HCT116 (cell line): ENCODE measurements at regions not wholly inside any gene's neighbourhood (a gene's known extent, or its start where the extent isn't known, plus 50 kb on each side); places are given as distances from the start of the nearest gene placed in this dataset.

Source experiments
- ATAC-seq: fragments of 200-7000 bp; cut with Tn5 transposase; 2 replicates; pipeline ENCODE4 v1.9.1; 2020; ENCODE audit warnings: mild to moderate bottlenecking, moderate library complexity
- BruUV-seq: library from RNA; stranded (reverse); fragments of 400-500 nt; replicated peaks from 2 replicates; lab custom pipeline; 2021; lab: Mats Ljungman, UMichigan
- CTCF ChIA-PET: fragments of 300-600 bp; sonication (Branson Sonifier 250); formaldehyde crosslinking; loops from one replicate; lab custom pipeline; 2021; ENCODE audit warnings: antibody characterized with exemption; lab: Charles Lee
- POLR2A ChIA-PET: fragments of 300-600, 350-600 bp; sonication (Branson Sonifier 250); formaldehyde crosslinking; loops from one replicate; lab custom pipeline; 2021; ENCODE audit warnings: antibody characterized with exemption; lab: Charles Lee
- RAD21 ChIA-PET, 2 experiments: fragments of 300-600 bp; sonication (Branson Sonifier 250); formaldehyde crosslinking; loops; one replicate each; lab custom pipeline; 2023; ENCODE audit warnings: low total read pairs in 2 of 2; ENCODE audit not compliant: uncharacterized antibody in 2 of 2, unreplicated experiment in 2 of 2, low non-redundant PET in 1 of 2; lab: Charles Lee
- DNase-seq: peaks from one replicate; pipeline ENCODE4 v3.0.0-alpha.2; 2010; ENCODE audit warnings: low read depth, low spot score
- H2AFZ ChIP-seq: fragments of 200-600 bp; shearing (Covaris generic), sonication (generic); 2 replicates; pipeline ENCODE4 v1.6.1; 2017; ENCODE audit warnings: low read depth, mixed run types, mixed read lengths, antibody characterized with exemption, low read length; ENCODE audit not compliant: poor library complexity, severe bottlenecking
- H3K27ac ChIP-seq: 2 replicates; pipeline ENCODE4 v1.5.1; 2012; ENCODE audit warnings: low read depth, low read length
- H3K27me3 ChIP-seq: fragments of 200-600 bp; sonication (generic); 2 replicates; pipeline ENCODE4 v1.6.1; 2016; ENCODE audit warnings: mixed run types, low read length, mixed read lengths; ENCODE audit not compliant: insufficient read depth
- H3K36me3 ChIP-seq, 2 experiments: fragments of 200-500 bp in 1 of 2; fragments of 200-600 bp in 1 of 2; sonication (Bioruptor generic) in 1 of 2; sonication (generic) in 1 of 2; 2 replicates each; pipeline versions ENCODE4 v1.5.1 to v1.6.1; 2014 to 2016; ENCODE audit warnings: low read length in 2 of 2, inconsistent platforms in 1 of 2, mixed read lengths in 1 of 2, mixed run types in 1 of 2; ENCODE audit not compliant: insufficient read depth in 2 of 2, control insufficient read depth in 1 of 2
- H3K4me1 ChIP-seq, 2 experiments: fragments of 200-600 bp in 1 of 2; sonication (generic) in 1 of 2; 2 replicates each; pipeline versions ENCODE4 v1.5.1 to v1.6.1; 2012 to 2017; ENCODE audit warnings: low read length in 2 of 2, inconsistent platforms in 1 of 2, mild to moderate bottlenecking in 1 of 2, mixed read lengths in 1 of 2, mixed run types in 1 of 2, moderate library complexity in 1 of 2; ENCODE audit not compliant: insufficient read depth in 2 of 2, control insufficient read depth in 1 of 2
- H3K4me2 ChIP-seq: fragments of 200-600 bp; sonication (generic); 2 replicates; pipeline ENCODE4 v1.6.1; 2017; ENCODE audit warnings: mixed run types, low read length, mixed read lengths
- H3K4me3 ChIP-seq, 2 experiments: fragments of 200-600 bp in 1 of 2; sonication (generic) in 1 of 2; replicated peaks in 1 of 2; 2 replicates each; pipeline ENCODE4 v1.5.1; 2011 to 2016; ENCODE audit warnings: low read length in 2 of 2, control low read depth in 1 of 2, low read depth in 1 of 2, mild to moderate bottlenecking in 1 of 2, mixed read lengths in 1 of 2, mixed run types in 1 of 2
- H3K79me2 ChIP-seq: fragments of 200-600 bp; sonication (generic); 2 replicates; pipeline ENCODE4 v1.6.1; 2017; ENCODE audit warnings: mild to moderate bottlenecking, mixed run types, low read length, moderate library complexity, mixed read lengths; ENCODE audit not compliant: insufficient read depth
- H3K9ac ChIP-seq: fragments of 200-600 bp; sonication (generic); 2 replicates; pipeline ENCODE4 v1.6.1; 2016; ENCODE audit warnings: low read length, mixed read lengths
- H3K9me2 ChIP-seq: fragments of 200-600 bp; sonication (generic), shearing (Covaris generic); 2 replicates; pipeline ENCODE4 v1.6.1; 2017; ENCODE audit warnings: mixed run types, mild to moderate bottlenecking, moderate library complexity; ENCODE audit not compliant: insufficient read depth
- H3K9me3 ChIP-seq, 2 experiments: fragments of 200-500 bp in 1 of 2; fragments of 200-600 bp in 1 of 2; sonication (Bioruptor generic) in 1 of 2; sonication (generic) in 1 of 2; 2 replicates each; pipeline ENCODE4 v1.6.1; 2014 to 2017; ENCODE audit warnings: low read length in 2 of 2, mixed read lengths in 2 of 2, inconsistent platforms in 1 of 2, low read depth in 1 of 2, mild to moderate bottlenecking in 1 of 2, mixed run types in 1 of 2, moderate library complexity in 1 of 2; ENCODE audit not compliant: control insufficient read depth in 1 of 2, insufficient read depth in 1 of 2
- H4K20me1 ChIP-seq: fragments of 200-600 bp; sonication (generic), shearing (Covaris generic); 2 replicates; pipeline ENCODE4 v1.6.1; 2017; ENCODE audit warnings: mixed run types, mild to moderate bottlenecking, moderate library complexity; ENCODE audit not compliant: insufficient read depth
- CBX3 ChIP-seq: IDR thresholded peaks from 2 replicates; pipeline ENCODE4 v1.6.1; 2012; ENCODE audit warnings: low read depth
- CEBPB ChIP-seq: IDR thresholded peaks from 2 replicates; pipeline ENCODE4 v1.6.1; 2012; ENCODE audit warnings: low read depth
- ELF1 ChIP-seq: IDR thresholded peaks from 2 replicates; pipeline ENCODE4 v1.6.1; 2012; ENCODE audit warnings: low read depth, borderline replicate concordance
- EZH2phosphoT487 ChIP-seq: fragments of 200-600 bp; IDR thresholded peaks from 2 replicates; pipeline ENCODE4 v1.6.1; 2018; ENCODE audit warnings: antibody characterized with exemption, borderline replicate concordance
- FOSL1 ChIP-seq: IDR thresholded peaks from 2 replicates; pipeline ENCODE4 v1.6.1; 2012; ENCODE audit warnings: low read depth
- POLR2AphosphoS5 ChIP-seq: IDR thresholded peaks from 2 replicates; pipeline ENCODE4 v1.6.1; 2011; ENCODE audit warnings: mild to moderate bottlenecking, low read depth, low read length, moderate library complexity
- TCF7L2 ChIP-seq: IDR thresholded peaks from 2 replicates; pipeline ENCODE4 v1.7.0; 2011; ENCODE audit warnings: borderline replicate concordance, inconsistent platforms; ENCODE audit not compliant: insufficient read depth, insufficient read length; ENCODE audit errors: extremely low read depth
- intact Hi-C: fragments of 100-400 bp; cut with micrococcal nuclease; formaldehyde crosslinking; loops from 2 replicates; pipeline ENCODE4 v1.10.0; 2022
- TF ChIP-seq, protein P1 (sequence below): IDR thresholded peaks from 2 replicates; pipeline ENCODE4 v1.6.1; 2011; ENCODE audit warnings: mild to moderate bottlenecking, low read length, moderate library complexity; ENCODE audit not compliant: insufficient replicate concordance; ENCODE audit errors: extremely low read depth
- TF ChIP-seq, protein P2 (sequence below): IDR thresholded peaks from 2 replicates; pipeline ENCODE4 v1.6.1; 2012
- TF ChIP-seq, protein P3 (sequence below), 3 experiments: fragments of 200-600 bp in 1 of 3; sonication (generic) in 1 of 3; IDR thresholded peaks in 2 of 3; conservative IDR thresholded peaks in 1 of 3; 2 replicates each; pipeline ENCODE4 v1.5.1; 2012 to 2017; ENCODE audit warnings: low read depth in 2 of 3, low read length in 2 of 3, antibody characterized with exemption in 1 of 3, borderline replicate concordance in 1 of 3, control low read depth in 1 of 3, mild to moderate bottlenecking in 1 of 3, mixed read lengths in 1 of 3, mixed run types in 1 of 3, moderate library complexity in 1 of 3; ENCODE audit not compliant: insufficient read depth in 1 of 3

DNA sequence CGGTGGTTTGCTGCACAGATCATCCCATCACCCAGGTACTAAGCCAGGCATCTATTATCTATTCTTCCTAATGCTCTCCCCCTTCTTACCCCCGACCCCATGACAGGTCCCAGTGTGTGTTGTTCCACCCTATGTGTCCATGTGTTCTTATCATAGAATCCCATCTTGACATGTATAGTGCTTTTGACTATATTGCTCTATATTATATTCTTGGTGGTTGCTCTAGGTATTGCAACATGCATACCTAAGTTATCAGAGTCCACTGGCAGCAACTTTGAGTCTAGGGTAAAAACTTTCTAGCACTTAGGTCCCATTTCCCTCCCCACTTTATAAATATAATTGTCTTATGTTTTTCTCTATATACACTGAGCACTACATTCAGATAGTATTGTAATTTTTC, 170.3 kb downstream of the TBX22 start:
- H3K27me3 ChIP-seq: no peaks in the 10 kb centered on the region
- TF ChIP-seq ELF1 (no peak), POLR2AphosphoS5 (no peak), CEBPB (no peak), TCF7L2 (no peak), EZH2phosphoT487 (no peak), FOSL1 (no peak), CBX3 (no peak)
- TF ChIP-seq, protein P1, sequence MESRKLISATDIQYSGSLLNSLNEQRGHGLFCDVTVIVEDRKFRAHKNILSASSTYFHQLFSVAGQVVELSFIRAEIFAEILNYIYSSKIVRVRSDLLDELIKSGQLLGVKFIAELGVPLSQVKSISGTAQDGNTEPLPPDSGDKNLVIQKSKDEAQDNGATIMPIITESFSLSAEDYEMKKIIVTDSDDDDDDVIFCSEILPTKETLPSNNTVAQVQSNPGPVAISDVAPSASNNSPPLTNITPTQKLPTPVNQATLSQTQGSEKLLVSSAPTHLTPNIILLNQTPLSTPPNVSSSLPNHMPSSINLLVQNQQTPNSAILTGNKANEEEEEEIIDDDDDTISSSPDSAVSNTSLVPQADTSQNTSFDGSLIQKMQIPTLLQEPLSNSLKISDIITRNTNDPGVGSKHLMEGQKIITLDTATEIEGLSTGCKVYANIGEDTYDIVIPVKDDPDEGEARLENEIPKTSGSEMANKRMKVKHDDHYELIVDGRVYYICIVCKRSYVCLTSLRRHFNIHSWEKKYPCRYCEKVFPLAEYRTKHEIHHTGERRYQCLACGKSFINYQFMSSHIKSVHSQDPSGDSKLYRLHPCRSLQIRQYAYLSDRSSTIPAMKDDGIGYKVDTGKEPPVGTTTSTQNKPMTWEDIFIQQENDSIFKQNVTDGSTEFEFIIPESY: no peak
- TF ChIP-seq, protein P2, sequence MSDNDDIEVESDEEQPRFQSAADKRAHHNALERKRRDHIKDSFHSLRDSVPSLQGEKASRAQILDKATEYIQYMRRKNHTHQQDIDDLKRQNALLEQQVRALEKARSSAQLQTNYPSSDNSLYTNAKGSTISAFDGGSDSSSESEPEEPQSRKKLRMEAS: no peak
- TF ChIP-seq, protein P3, sequence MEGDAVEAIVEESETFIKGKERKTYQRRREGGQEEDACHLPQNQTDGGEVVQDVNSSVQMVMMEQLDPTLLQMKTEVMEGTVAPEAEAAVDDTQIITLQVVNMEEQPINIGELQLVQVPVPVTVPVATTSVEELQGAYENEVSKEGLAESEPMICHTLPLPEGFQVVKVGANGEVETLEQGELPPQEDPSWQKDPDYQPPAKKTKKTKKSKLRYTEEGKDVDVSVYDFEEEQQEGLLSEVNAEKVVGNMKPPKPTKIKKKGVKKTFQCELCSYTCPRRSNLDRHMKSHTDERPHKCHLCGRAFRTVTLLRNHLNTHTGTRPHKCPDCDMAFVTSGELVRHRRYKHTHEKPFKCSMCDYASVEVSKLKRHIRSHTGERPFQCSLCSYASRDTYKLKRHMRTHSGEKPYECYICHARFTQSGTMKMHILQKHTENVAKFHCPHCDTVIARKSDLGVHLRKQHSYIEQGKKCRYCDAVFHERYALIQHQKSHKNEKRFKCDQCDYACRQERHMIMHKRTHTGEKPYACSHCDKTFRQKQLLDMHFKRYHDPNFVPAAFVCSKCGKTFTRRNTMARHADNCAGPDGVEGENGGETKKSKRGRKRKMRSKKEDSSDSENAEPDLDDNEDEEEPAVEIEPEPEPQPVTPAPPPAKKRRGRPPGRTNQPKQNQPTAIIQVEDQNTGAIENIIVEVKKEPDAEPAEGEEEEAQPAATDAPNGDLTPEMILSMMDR (IDR thresholded peaks at IDR 0.05 in 2 of 3, conservative IDR thresholded peaks at IDR 0.05 in 1 of 3; ENCODE audit: borderline replicate concordance in 1 of 3, insufficient read depth in 1 of 3, low read depth in 2 of 3, low read length in 2 of 3): no peak
- TF ChIP-seq, all 23 proteins: peak for 0
- Histone ChIP-seq H3K4me2 (no peak overlapping the region), H3K9ac (no peak overlapping the region), H4K20me1 (no peaks in the 10 kb centered on the region), H2AFZ (no peak overlapping the region), H3K9me2 (no peaks in the 10 kb centered on the region), H3K79me2 (no peaks in the 10 kb centered on the region), H3K36me3 (no peaks in the 10 kb centered on the region), H3K27ac (no peak overlapping the region), H3K4me3 (no peak overlapping the region), H3K4me1 (no peaks in the 10 kb centered on the region), H3K9me3 (no peaks in the 10 kb centered on the region)
- RAD21 ChIA-PET: no interaction called here
- CTCF ChIA-PET: no interaction called here
- no TSS peak for BruUV-seq
- POLR2A ChIA-PET: no interaction called here
- intact Hi-C loops: no loop called here
- DNase-seq (no peak), ATAC-seq (no peak)
